GM10248 (cell line): ENCODE measurements at regions not wholly inside any gene's neighbourhood (a gene's known extent, or its start where the extent isn't known, plus 50 kb on each side); places are given as distances from the start of the nearest gene placed in this dataset.
A peak's percentile ranks its signal among the peaks of the same experiment; 100 is the strongest.

ENCODE experiments used
- CTCF ChIA-PET: fragments of 300-600 bp; sonication (Branson Sonifier 250); formaldehyde crosslinking; extraction: SDS; loops from one replicate; lab custom pipeline; 2021; ENCODE audit warnings: antibody characterized with exemption; lab: Yijun Ruan, JAX
- POLR2A ChIA-PET: fragments of 350-650 bp; sonication (Branson Sonifier 250); formaldehyde crosslinking; extraction: SDS; loops from one replicate; lab custom pipeline; 2020; ENCODE audit warnings: antibody characterized with exemption; lab: Yijun Ruan, JAX
- DNase-seq: peaks from one replicate; pipeline ENCODE4 v3.0.0; 2012; ENCODE audit errors: extremely low spot score
- CTCF ChIP-seq: IDR thresholded peaks from 2 replicates; pipeline ENCODE4 v1.5.1; 2012; ENCODE audit warnings: mild to moderate bottlenecking, low read depth; ENCODE audit errors: extremely low read depth, missing control alignments, control extremely low read depth

DNA sequence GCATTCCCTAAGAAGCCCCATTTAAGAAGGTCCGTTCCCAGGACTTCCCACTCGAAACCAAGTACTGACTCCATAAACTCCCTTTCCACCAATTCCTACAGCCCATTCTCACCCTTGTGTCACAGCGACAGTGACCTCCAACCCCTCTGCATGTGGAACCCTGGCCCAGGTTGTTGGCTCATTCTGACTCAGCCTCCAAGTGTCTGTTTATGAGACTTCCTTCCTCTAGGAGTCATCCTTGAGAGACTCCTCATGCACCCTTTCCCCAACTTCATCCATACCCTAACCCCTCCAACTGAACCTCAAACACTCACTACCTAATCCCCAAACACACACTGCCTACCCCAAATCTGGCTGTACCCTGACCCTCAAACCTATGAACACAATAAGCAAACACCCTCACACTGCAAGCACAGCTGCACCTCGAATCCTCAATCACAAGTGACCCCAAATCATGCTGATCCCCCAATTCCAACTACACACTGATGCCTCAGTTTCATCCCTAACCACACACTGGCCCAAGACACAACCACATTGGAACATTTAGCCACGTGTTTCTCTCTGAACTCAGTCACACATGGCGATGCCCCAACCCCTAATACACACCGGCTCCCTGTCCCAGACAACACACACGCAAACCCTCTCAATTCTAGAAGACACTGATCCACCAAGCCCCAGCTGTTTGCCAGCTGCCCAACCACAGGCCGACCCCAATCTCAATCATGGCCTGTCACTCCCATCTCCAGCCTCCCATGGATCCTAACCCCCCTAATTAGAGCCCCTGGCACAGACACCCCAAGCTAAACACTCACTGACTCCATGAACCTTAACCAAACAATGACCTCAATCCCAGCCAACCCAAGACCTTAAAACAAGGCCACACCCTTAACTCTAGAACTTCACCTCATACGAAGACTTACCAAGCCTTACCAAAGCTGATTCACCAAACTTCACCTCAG, 219.6 kb downstream of the CYP26B1 start:
- DNase-seq, result peak; percentile 7
- TF ChIP-seq CTCF, result no peak
- ChIA-PET CTCF (interaction anchor here (1.0 to 1.7 kb wide), 4 partner anchors 10 to 818 kb away, joined by 3 to 6 read pairs (median 4); no protein-coding TSS in a partner anchor), POLR2A (no interaction called here)

- POLR2A ChIA-PET, result no interaction called here
- TF ChIP-seq CTCF, result no peak
- peak; percentile 7 for DNase-seq
- CTCF ChIA-PET, result interaction anchor here (1.2 to 6.7 kb wide), 9 partner anchors 8 to 819 kb away, joined by 3 to 59 read pairs (median 5); no protein-coding TSS in a partner anchor
Observed at GRCh38 chr2:71926876-71927756, 220.5 kb downstream of the CYP26B1 start.

DNA sequence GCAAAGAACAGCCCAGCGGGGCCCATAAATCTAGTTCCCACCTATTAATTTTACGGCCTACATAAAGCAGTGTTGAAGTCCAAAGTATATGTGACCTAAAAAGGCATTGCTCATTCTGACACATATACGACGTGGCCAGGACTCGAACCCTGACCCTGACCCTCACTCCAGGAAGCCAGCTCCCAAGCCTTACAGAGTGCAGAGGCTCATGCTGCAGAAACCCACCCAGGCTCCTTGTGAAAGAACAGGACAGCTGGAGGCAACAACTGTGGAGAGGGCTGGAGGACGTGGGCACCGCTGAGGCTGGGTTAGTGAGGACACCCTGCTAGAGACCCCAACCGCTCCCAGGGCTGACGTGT, 221.6 kb downstream of the CYP26B1 start:
- no peak for DNase-seq
- CTCF ChIA-PET, result interaction anchor here (1.2 to 6.7 kb wide), 7 partner anchors 9 to 224 kb away, joined by 3 to 59 read pairs (median 5); no protein-coding TSS in a partner anchor
- TF ChIP-seq CTCF, result no peak
- POLR2A ChIA-PET, result no interaction called here

DNA sequence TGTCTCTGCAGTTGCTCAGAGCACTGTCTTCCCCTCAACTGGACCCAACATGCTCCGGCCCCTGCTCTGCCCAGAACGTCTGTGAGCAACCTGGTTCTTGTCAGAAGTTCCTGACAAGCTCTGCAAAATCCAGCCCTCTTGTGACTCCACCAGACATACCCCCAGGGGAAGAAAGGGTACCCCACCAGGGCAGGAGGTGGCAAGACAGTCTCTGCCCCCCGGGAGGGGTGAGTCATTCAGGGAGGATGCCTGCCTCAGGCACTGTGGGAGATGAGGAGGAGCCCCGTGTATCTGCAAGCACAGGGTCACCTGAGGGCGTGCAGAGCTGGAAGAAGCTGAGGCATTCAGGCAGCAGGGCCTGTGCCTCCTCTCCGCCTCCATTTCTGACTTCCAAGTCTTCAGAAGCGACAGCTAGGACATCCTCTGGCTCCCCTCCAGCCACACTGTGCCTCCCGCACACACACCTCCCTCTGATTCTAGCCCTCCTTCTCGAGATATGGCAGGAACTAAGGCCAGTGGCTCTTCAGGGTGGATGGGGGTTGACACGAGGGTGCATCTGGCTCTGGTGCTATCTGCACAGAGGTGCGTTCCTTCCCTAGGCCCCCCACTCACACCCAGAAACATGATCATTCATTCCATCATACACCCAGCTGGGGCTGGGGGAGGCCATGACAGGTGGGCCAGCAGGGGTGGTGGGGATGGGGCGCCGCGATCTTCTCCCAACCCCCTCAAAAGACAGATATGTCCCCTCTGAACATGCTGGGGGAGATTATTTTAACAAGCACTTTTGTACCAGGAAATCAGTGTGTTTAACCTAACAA, 222.2 kb downstream of the CYP26B1 start:
- CTCF ChIA-PET, result interaction anchor here (1.2 to 6.7 kb wide), 9 partner anchors 10 to 657 kb away, joined by 3 to 75 read pairs (median 15); no protein-coding TSS in a partner anchor
- POLR2A ChIA-PET, result no interaction called here
- TF ChIP-seq CTCF, result no peak
- DNase-seq, result peak; percentile 15

GRCh38 chr2:71923887-71924533, 223.7 kb downstream of the CYP26B1 start:
- peak; percentile 73 for TF ChIP-seq CTCF
- CTCF ChIA-PET, result interaction anchor here (0.7 to 6.7 kb wide), 39 partner anchors 8 to 1253 kb away, joined by 3 to 75 read pairs (median 4); no protein-coding TSS in a partner anchor
- DNase-seq, result peak; percentile 72
- POLR2A ChIA-PET, result no interaction called here
